HCT116 (cell line): ENCODE measurements at regions not wholly inside any gene's neighbourhood (a gene's known extent, or its start where the extent isn't known, plus 50 kb on each side); places are given as distances from the start of the nearest gene placed in this dataset.

ENCODE experiments used
- ATAC-seq: fragments of 200-7000 bp; cut with Tn5 transposase; 2 replicates; pipeline ENCODE4 v1.9.1; 2020; ENCODE audit warnings: mild to moderate bottlenecking, moderate library complexity
- BruUV-seq: library from RNA; stranded (reverse); fragments of 400-500 nt; replicated peaks from 2 replicates; lab custom pipeline; 2021; lab: Mats Ljungman, UMichigan
- CTCF ChIA-PET: fragments of 300-600 bp; sonication (Branson Sonifier 250); formaldehyde crosslinking; loops from one replicate; lab custom pipeline; 2021; ENCODE audit warnings: antibody characterized with exemption; lab: Charles Lee
- POLR2A ChIA-PET: fragments of 300-600, 350-600 bp; sonication (Branson Sonifier 250); formaldehyde crosslinking; loops from one replicate; lab custom pipeline; 2021; ENCODE audit warnings: antibody characterized with exemption; lab: Charles Lee
- RAD21 ChIA-PET, 2 experiments: fragments of 300-600 bp; sonication (Branson Sonifier 250); formaldehyde crosslinking; loops; one replicate each; lab custom pipeline; 2023; ENCODE audit warnings: low total read pairs in 2 of 2; ENCODE audit not compliant: uncharacterized antibody in 2 of 2, unreplicated experiment in 2 of 2, low non-redundant PET in 1 of 2; lab: Charles Lee
- DNase-seq: peaks from one replicate; pipeline ENCODE4 v3.0.0-alpha.2; 2010; ENCODE audit warnings: low read depth, low spot score
- H2AFZ ChIP-seq: fragments of 200-600 bp; shearing (Covaris generic), sonication (generic); 2 replicates; pipeline ENCODE4 v1.6.1; 2017; ENCODE audit warnings: low read depth, mixed run types, mixed read lengths, antibody characterized with exemption, low read length; ENCODE audit not compliant: poor library complexity, severe bottlenecking
- H3K27ac ChIP-seq: 2 replicates; pipeline ENCODE4 v1.5.1; 2012; ENCODE audit warnings: low read depth, low read length
- H3K27me3 ChIP-seq: fragments of 200-600 bp; sonication (generic); 2 replicates; pipeline ENCODE4 v1.6.1; 2016; ENCODE audit warnings: mixed run types, low read length, mixed read lengths; ENCODE audit not compliant: insufficient read depth
- H3K36me3 ChIP-seq, 2 experiments: fragments of 200-500 bp in 1 of 2; fragments of 200-600 bp in 1 of 2; sonication (Bioruptor generic) in 1 of 2; sonication (generic) in 1 of 2; 2 replicates each; pipeline versions ENCODE4 v1.5.1 to v1.6.1; 2014 to 2016; ENCODE audit warnings: low read length in 2 of 2, inconsistent platforms in 1 of 2, mixed read lengths in 1 of 2, mixed run types in 1 of 2; ENCODE audit not compliant: insufficient read depth in 2 of 2, control insufficient read depth in 1 of 2
- H3K4me1 ChIP-seq, 2 experiments: fragments of 200-600 bp in 1 of 2; sonication (generic) in 1 of 2; 2 replicates each; pipeline versions ENCODE4 v1.5.1 to v1.6.1; 2012 to 2017; ENCODE audit warnings: low read length in 2 of 2, inconsistent platforms in 1 of 2, mild to moderate bottlenecking in 1 of 2, mixed read lengths in 1 of 2, mixed run types in 1 of 2, moderate library complexity in 1 of 2; ENCODE audit not compliant: insufficient read depth in 2 of 2, control insufficient read depth in 1 of 2
- H3K4me2 ChIP-seq: fragments of 200-600 bp; sonication (generic); 2 replicates; pipeline ENCODE4 v1.6.1; 2017; ENCODE audit warnings: mixed run types, low read length, mixed read lengths
- H3K4me3 ChIP-seq, 2 experiments: fragments of 200-600 bp in 1 of 2; sonication (generic) in 1 of 2; replicated peaks in 1 of 2; 2 replicates each; pipeline ENCODE4 v1.5.1; 2011 to 2016; ENCODE audit warnings: low read length in 2 of 2, control low read depth in 1 of 2, low read depth in 1 of 2, mild to moderate bottlenecking in 1 of 2, mixed read lengths in 1 of 2, mixed run types in 1 of 2
- H3K79me2 ChIP-seq: fragments of 200-600 bp; sonication (generic); 2 replicates; pipeline ENCODE4 v1.6.1; 2017; ENCODE audit warnings: mild to moderate bottlenecking, mixed run types, low read length, moderate library complexity, mixed read lengths; ENCODE audit not compliant: insufficient read depth
- H3K9ac ChIP-seq: fragments of 200-600 bp; sonication (generic); 2 replicates; pipeline ENCODE4 v1.6.1; 2016; ENCODE audit warnings: low read length, mixed read lengths
- H3K9me2 ChIP-seq: fragments of 200-600 bp; sonication (generic), shearing (Covaris generic); 2 replicates; pipeline ENCODE4 v1.6.1; 2017; ENCODE audit warnings: mixed run types, mild to moderate bottlenecking, moderate library complexity; ENCODE audit not compliant: insufficient read depth
- H3K9me3 ChIP-seq, 2 experiments: fragments of 200-500 bp in 1 of 2; fragments of 200-600 bp in 1 of 2; sonication (Bioruptor generic) in 1 of 2; sonication (generic) in 1 of 2; 2 replicates each; pipeline ENCODE4 v1.6.1; 2014 to 2017; ENCODE audit warnings: low read length in 2 of 2, mixed read lengths in 2 of 2, inconsistent platforms in 1 of 2, low read depth in 1 of 2, mild to moderate bottlenecking in 1 of 2, mixed run types in 1 of 2, moderate library complexity in 1 of 2; ENCODE audit not compliant: control insufficient read depth in 1 of 2, insufficient read depth in 1 of 2
- H4K20me1 ChIP-seq: fragments of 200-600 bp; sonication (generic), shearing (Covaris generic); 2 replicates; pipeline ENCODE4 v1.6.1; 2017; ENCODE audit warnings: mixed run types, mild to moderate bottlenecking, moderate library complexity; ENCODE audit not compliant: insufficient read depth
- CBX3 ChIP-seq: IDR thresholded peaks from 2 replicates; pipeline ENCODE4 v1.6.1; 2012; ENCODE audit warnings: low read depth
- CEBPB ChIP-seq: IDR thresholded peaks from 2 replicates; pipeline ENCODE4 v1.6.1; 2012; ENCODE audit warnings: low read depth
- CTCF ChIP-seq, 3 experiments: fragments of 200-600 bp in 1 of 3; sonication (generic) in 1 of 3; IDR thresholded peaks in 2 of 3; conservative IDR thresholded peaks in 1 of 3; 2 replicates each; pipeline ENCODE4 v1.5.1; 2012 to 2017; ENCODE audit warnings: low read depth in 2 of 3, low read length in 2 of 3, antibody characterized with exemption in 1 of 3, borderline replicate concordance in 1 of 3, control low read depth in 1 of 3, mild to moderate bottlenecking in 1 of 3, mixed read lengths in 1 of 3, mixed run types in 1 of 3, moderate library complexity in 1 of 3; ENCODE audit not compliant: insufficient read depth in 1 of 3
- EGR1 ChIP-seq: IDR thresholded peaks from 2 replicates; pipeline ENCODE4 v1.6.1; 2012; ENCODE audit warnings: low read depth
- ELF1 ChIP-seq: IDR thresholded peaks from 2 replicates; pipeline ENCODE4 v1.6.1; 2012; ENCODE audit warnings: low read depth, borderline replicate concordance
- EZH2phosphoT487 ChIP-seq: fragments of 200-600 bp; IDR thresholded peaks from 2 replicates; pipeline ENCODE4 v1.6.1; 2018; ENCODE audit warnings: antibody characterized with exemption, borderline replicate concordance
- FOSL1 ChIP-seq: IDR thresholded peaks from 2 replicates; pipeline ENCODE4 v1.6.1; 2012; ENCODE audit warnings: low read depth
- JUND ChIP-seq: IDR thresholded peaks from 2 replicates; pipeline ENCODE4 v1.6.1; 2012
- POLR2A ChIP-seq: IDR thresholded peaks from 2 replicates; pipeline ENCODE4 v1.7.0; 2011; ENCODE audit warnings: borderline replicate concordance; ENCODE audit not compliant: insufficient read depth, insufficient read length; ENCODE audit errors: extremely low read depth
- SIN3A ChIP-seq: IDR thresholded peaks from 2 replicates; pipeline ENCODE4 v1.6.1; 2012; ENCODE audit warnings: low read depth
- SP1 ChIP-seq: IDR thresholded peaks from 2 replicates; pipeline ENCODE4 v1.6.1; 2012; ENCODE audit warnings: low read depth
- TCF7L2 ChIP-seq: IDR thresholded peaks from 2 replicates; pipeline ENCODE4 v1.7.0; 2011; ENCODE audit warnings: borderline replicate concordance, inconsistent platforms; ENCODE audit not compliant: insufficient read depth, insufficient read length; ENCODE audit errors: extremely low read depth
- YY1 ChIP-seq: IDR thresholded peaks from 2 replicates; pipeline ENCODE4 v1.6.1; 2011; ENCODE audit warnings: low read length, low read depth, moderate library complexity, mild to moderate bottlenecking; ENCODE audit not compliant: insufficient replicate concordance; ENCODE audit errors: extremely low read depth
- ZBTB33 ChIP-seq: IDR thresholded peaks from 2 replicates; pipeline ENCODE4 v1.6.1; 2011; ENCODE audit warnings: mild to moderate bottlenecking, low read length, moderate library complexity; ENCODE audit not compliant: insufficient replicate concordance; ENCODE audit errors: extremely low read depth
- intact Hi-C: fragments of 100-400 bp; cut with micrococcal nuclease; formaldehyde crosslinking; loops from 2 replicates; pipeline ENCODE4 v1.10.0; 2022

- ChIA-PET RAD21 (interaction anchor here in 1 of 2 experiments (0.8 kb wide), 1 partner anchor 11 kb away, joined by 3 read pairs; no protein-coding TSS in a partner anchor), POLR2A (no interaction called here), CTCF (interaction anchor here (2.1 to 2.6 kb wide), 2 partner anchors 11 to 354 kb away, joined by 6 to 15 read pairs; no protein-coding TSS in a partner anchor)
- peaks cover 10 to 16% of the 10 kb centered on the region in 2 experiments for H3K4me1 ChIP-seq
- no peak overlapping the region for H3K27ac ChIP-seq
- ATAC-seq (peak; percentile 77), DNase-seq (no peak)
- H3K27me3 ChIP-seq: no peaks in the 10 kb centered on the region
- H3K79me2 ChIP-seq: no peaks in the 10 kb centered on the region
- TF ChIP-seq CBX3: peak; percentile 51; the same call in 1 of the 2 replicates
- no peak for TF ChIP-seq YY1
- TF ChIP-seq FOSL1: peak; percentile 51; the same call in 1 of the 2 replicates
- TF ChIP-seq CEBPB: peak; percentile 88
- no peak for TF ChIP-seq SIN3A
- peak; percentile 47; the same call in 1 of the 2 replicates for TF ChIP-seq SP1
- peak; percentile 35; the same call in 1 of the 2 replicates for TF ChIP-seq JUND
- peak; percentile 47 for TF ChIP-seq TCF7L2
- intact Hi-C loops: no loop called here
- H4K20me1 ChIP-seq: no peaks in the 10 kb centered on the region
- H3K9ac ChIP-seq: no peak overlapping the region
- no peaks in the 10 kb centered on the region for H3K9me2 ChIP-seq
- H3K36me3 ChIP-seq: no peaks in the 10 kb centered on the region
- no peaks in the 10 kb centered on the region for H3K9me3 ChIP-seq
- no peak overlapping the region for H2AFZ ChIP-seq
- H3K4me2 ChIP-seq: no peak overlapping the region
- H3K4me3 ChIP-seq: no peak overlapping the region
- BruUV-seq: no TSS peak
Observed at GRCh38 chr13:30125422-30126073, 181.8 kb downstream of the KATNAL1 start.

- Histone ChIP-seq H3K9me2 (no peaks in the 10 kb centered on the region), H3K9ac (no peak overlapping the region), H3K79me2 (no peaks in the 10 kb centered on the region), H4K20me1 (no peaks in the 10 kb centered on the region), H3K27me3 (no peaks in the 10 kb centered on the region), H3K4me3 (no peak overlapping the region), H3K27ac (no peak overlapping the region), H3K36me3 (no peaks in the 10 kb centered on the region), H3K9me3 (no peaks in the 10 kb centered on the region), H2AFZ (no peak overlapping the region), H3K4me1 (peaks cover 10 to 16% of the 10 kb centered on the region in 2 experiments), H3K4me2 (no peak overlapping the region)
- DNase-seq (no peak), ATAC-seq (no peak)
- POLR2A ChIA-PET: no interaction called here
- CTCF ChIA-PET: interaction anchor here (1.0 to 3.6 kb wide), 2 partner anchors 8 to 9 kb away, joined by 3 to 27 read pairs; no protein-coding TSS in a partner anchor
- RAD21 ChIA-PET: no interaction called here
- intact Hi-C loops: no loop called here
- BruUV-seq: no TSS peak
- TF ChIP-seq SP1: no peak
- TF ChIP-seq EZH2phosphoT487: no peak
- TF ChIP-seq POLR2A: no peak
- no peak for TF ChIP-seq CTCF (IDR thresholded peaks at IDR 0.05 in 2 of 3, conservative IDR thresholded peaks at IDR 0.05 in 1 of 3; ENCODE audit: borderline replicate concordance in 1 of 3, insufficient read depth in 1 of 3, low read depth in 2 of 3, low read length in 2 of 3)
- no peak for TF ChIP-seq EGR1
- no peak for TF ChIP-seq YY1
- no peak for TF ChIP-seq FOSL1
- no peak for TF ChIP-seq ELF1
- TF ChIP-seq SIN3A: no peak
- no peak for TF ChIP-seq JUND
- TF ChIP-seq ZBTB33: no peak
Observed at GRCh38 chr13:30124131-30124768, 183.1 kb downstream of the KATNAL1 start.
